GM12878 (cell line): ENCODE measurements at regions not wholly inside any gene's neighbourhood (a gene's known extent, or its start where the extent isn't known, plus 50 kb on each side); places are given as distances from the start of the nearest gene placed in this dataset.

ENCODE experiments used
- ATAC-seq: fragments of 200-7000 bp; cut with Tn5 transposase; 3 replicates; pipeline ENCODE4 v1.9.1; 2020; ENCODE audit warnings: mild to moderate bottlenecking, moderate library complexity
- BruUV-seq: library from RNA; stranded (reverse); fragments of 400-500 nt; replicated peaks from 2 replicates; lab custom pipeline; 2021; lab: Mats Ljungman, UMichigan
- CTCF ChIA-PET: fragments of 300-600 bp; sonication (Branson Sonifier 250); formaldehyde crosslinking; extraction: SDS; loops from one replicate; lab custom pipeline; 2021; ENCODE audit warnings: inconsistent platforms; lab: Yijun Ruan, JAX
- POLR2A ChIA-PET: fragments of 350-600 bp; formaldehyde crosslinking; extraction: SDS; loops from one replicate; lab custom pipeline; 2021; ENCODE audit warnings: inconsistent platforms; lab: Charles Lee
- RAD21 ChIA-PET: fragments of 300-600 bp; sonication (Branson Sonifier 250); formaldehyde crosslinking; loops from one replicate; lab custom pipeline; 2023; ENCODE audit warnings: antibody characterized with exemption; ENCODE audit not compliant: unreplicated experiment; lab: Charles Lee
- SMC1A ChIA-PET: fragments of 300-600 bp; sonication (Branson Sonifier 250); formaldehyde crosslinking; loops from one replicate; lab custom pipeline; 2023; ENCODE audit not compliant: unreplicated experiment, uncharacterized antibody; lab: Charles Lee
- DNase-seq: peaks from one replicate; pipeline ENCODE4 v3.0.0-alpha.2; 2011; ENCODE audit warnings: low read depth, low spot score
- FAIRE-seq: peaks from 3 replicates; lab custom pipeline; 2011; peaks lifted over from hg19 to GRCh38; lab: Jason Lieb, UNC
- H2AFZ ChIP-seq: 2 replicates; pipeline ENCODE4 v1.6.0; 2011; ENCODE audit warnings: low read depth, low read length, control low read depth; ENCODE audit not compliant: control insufficient read depth
- H3K27ac ChIP-seq: 2 replicates; pipeline ENCODE4 v1.5.1; 2011; ENCODE audit warnings: control low read depth; ENCODE audit not compliant: control insufficient read depth, insufficient read depth
- H3K27me3 ChIP-seq, 2 experiments: replicated peaks in 1 of 2; 2 replicates each; pipeline versions ENCODE4 v1.6.0 to v1.6.1; 2011; ENCODE audit warnings: low read length in 1 of 2; ENCODE audit not compliant: control insufficient read depth in 2 of 2, insufficient read depth in 2 of 2
- H3K36me3 ChIP-seq, 2 experiments: 2 replicates each; pipeline ENCODE4 v1.5.1; 2011; ENCODE audit warnings: low read length in 1 of 2; ENCODE audit not compliant: control insufficient read depth in 2 of 2, insufficient read depth in 2 of 2
- H3K4me1 ChIP-seq: 2 replicates; pipeline ENCODE4 v1.6.1; 2011; ENCODE audit warnings: mild to moderate bottlenecking, low read length, moderate library complexity, mixed read lengths; ENCODE audit not compliant: control insufficient read depth, insufficient read depth
- H3K4me2 ChIP-seq: 2 replicates; pipeline ENCODE4 v1.6.0; 2011; ENCODE audit warnings: control low read depth; ENCODE audit not compliant: control insufficient read depth, insufficient read depth
- H3K4me3 ChIP-seq: fragments of 200-600 bp; sonication (generic); 2 replicates; pipeline ENCODE4 v1.5.1; 2016
- H3K79me2 ChIP-seq: 2 replicates; pipeline ENCODE4 v1.6.0; 2011; ENCODE audit warnings: low read length; ENCODE audit not compliant: control insufficient read depth, insufficient read depth
- H3K9ac ChIP-seq: 2 replicates; pipeline ENCODE4 v1.8.0; 2011; ENCODE audit warnings: low read length, control low read depth, mixed read lengths; ENCODE audit not compliant: control insufficient read depth, insufficient read depth
- H3K9me3 ChIP-seq: replicated peaks from 3 replicates; pipeline ENCODE4 v1.5.1; 2011; ENCODE audit warnings: mild to moderate bottlenecking, low read length; ENCODE audit not compliant: control insufficient read depth, insufficient read depth
- H4K20me1 ChIP-seq: 2 replicates; pipeline ENCODE4 v1.6.0; 2011; ENCODE audit not compliant: control insufficient read depth, insufficient read depth
- ASH2L ChIP-seq: fragments of 300-600, 200-600 bp; sonication (generic); IDR thresholded peaks from 2 replicates; pipeline ENCODE4 v1.6.1; 2017; ENCODE audit warnings: low read depth, mild to moderate bottlenecking, borderline replicate concordance
- CBX3 ChIP-seq: fragments of 200-600 bp; sonication (generic); IDR thresholded peaks from 2 replicates; pipeline ENCODE4 v1.6.1; 2016; ENCODE audit warnings: low read depth, borderline replicate concordance
- CHD2 ChIP-seq: IDR thresholded peaks from 2 replicates; pipeline ENCODE4 v1.6.1; 2011; ENCODE audit warnings: low read depth, low read length, improper control_type of control experiment, borderline replicate concordance
- CREM ChIP-seq: IDR thresholded peaks from 2 replicates; pipeline ENCODE4 v1.6.1; 2014; ENCODE audit warnings: antibody characterized with exemption, low read depth
- FOXK2 ChIP-seq: fragments of 450-650 bp; IDR thresholded peaks from 2 replicates; pipeline ENCODE4 v1.6.1; 2017; ENCODE audit warnings: mild to moderate bottlenecking, moderate library complexity
- HDAC6 ChIP-seq: fragments of 200-600 bp; sonication (generic); IDR thresholded peaks from one replicate; pipeline ENCODE4 v1.8.0; 2017; ENCODE audit warnings: antibody characterized with exemption; ENCODE audit not compliant: unreplicated experiment
- NBN ChIP-seq: fragments of 450-650 bp; IDR thresholded peaks from 2 replicates; pipeline ENCODE4 v1.6.1; 2016
- NR2C2 ChIP-seq: IDR thresholded peaks from 2 replicates; pipeline ENCODE4 v1.6.1; 2011; ENCODE audit warnings: borderline replicate concordance, low read depth; ENCODE audit not compliant: control insufficient read depth, insufficient read length
- NR2F1 ChIP-seq: fragments of 450-650 bp; conservative IDR thresholded peaks from 2 replicates; pipeline ENCODE4 v1.6.1; 2017; ENCODE audit warnings: mild to moderate bottlenecking
- SIN3A ChIP-seq: IDR thresholded peaks from 2 replicates; pipeline ENCODE4 v1.6.1; 2012; ENCODE audit warnings: low read depth, low read length, improper control_type of control experiment
- STAT1 ChIP-seq: fragments of 450-650 bp; conservative IDR thresholded peaks from 2 replicates; pipeline ENCODE4 v1.6.1; 2014; ENCODE audit warnings: antibody characterized with exemption, mild to moderate bottlenecking
- SUZ12 ChIP-seq: fragments of 200-600 bp; sonication (generic); IDR thresholded peaks from one replicate; pipeline ENCODE4 v1.6.1; 2018; ENCODE audit warnings: antibody characterized with exemption, mild to moderate bottlenecking; ENCODE audit not compliant: unreplicated experiment
- ZBED1 ChIP-seq: IDR thresholded peaks from 2 replicates; pipeline ENCODE4 v1.6.1; 2016; ENCODE audit warnings: borderline replicate concordance
- WGBS: methylation state at CpG from one replicate; pipeline ENCODE4 v1.1.6; 2016; ENCODE audit warnings: low lambda C conversion rate; ENCODE audit not compliant: insufficient replicate concordance, insufficient coverage; ENCODE audit errors: missing lambda C conversion rate; 5-methylcytosine and 5-hydroxymethylcytosine counted together
- in situ Hi-C: fragments of 300-500 bp; cut with MboI; formaldehyde crosslinking; loops from 9 replicates; pipeline ENCODE4 v1.14.3; 2018; ENCODE audit warnings: mixed read lengths
- intact Hi-C: fragments of 100-400 bp; cut with micrococcal nuclease; formaldehyde crosslinking; loops from one replicate; pipeline ENCODE4 v1.14.2; 2022; ENCODE audit not compliant: unreplicated experiment
- TF ChIP-seq, protein P1 (sequence below): fragments of 450-650 bp; IDR thresholded peaks from 2 replicates; pipeline ENCODE4 v1.6.1; 2018; ENCODE audit warnings: mild to moderate bottlenecking, low read depth, moderate library complexity; ENCODE audit not compliant: partially characterized antibody
- TF ChIP-seq, protein P2 (sequence below): IDR thresholded peaks from 2 replicates; pipeline ENCODE4 v1.6.1; 2012; ENCODE audit warnings: low read depth, low read length, improper control_type of control experiment
- TF ChIP-seq, protein P3 (sequence below): fragments of 450-650 bp; IDR thresholded peaks from 2 replicates; pipeline ENCODE4 v1.6.1; 2017; ENCODE audit warnings: mild to moderate bottlenecking
- TF ChIP-seq, protein P4 (sequence below): fragments of 450-650 bp; IDR thresholded peaks from 2 replicates; pipeline ENCODE4 v1.6.1; 2014; ENCODE audit warnings: mild to moderate bottlenecking

DNA sequence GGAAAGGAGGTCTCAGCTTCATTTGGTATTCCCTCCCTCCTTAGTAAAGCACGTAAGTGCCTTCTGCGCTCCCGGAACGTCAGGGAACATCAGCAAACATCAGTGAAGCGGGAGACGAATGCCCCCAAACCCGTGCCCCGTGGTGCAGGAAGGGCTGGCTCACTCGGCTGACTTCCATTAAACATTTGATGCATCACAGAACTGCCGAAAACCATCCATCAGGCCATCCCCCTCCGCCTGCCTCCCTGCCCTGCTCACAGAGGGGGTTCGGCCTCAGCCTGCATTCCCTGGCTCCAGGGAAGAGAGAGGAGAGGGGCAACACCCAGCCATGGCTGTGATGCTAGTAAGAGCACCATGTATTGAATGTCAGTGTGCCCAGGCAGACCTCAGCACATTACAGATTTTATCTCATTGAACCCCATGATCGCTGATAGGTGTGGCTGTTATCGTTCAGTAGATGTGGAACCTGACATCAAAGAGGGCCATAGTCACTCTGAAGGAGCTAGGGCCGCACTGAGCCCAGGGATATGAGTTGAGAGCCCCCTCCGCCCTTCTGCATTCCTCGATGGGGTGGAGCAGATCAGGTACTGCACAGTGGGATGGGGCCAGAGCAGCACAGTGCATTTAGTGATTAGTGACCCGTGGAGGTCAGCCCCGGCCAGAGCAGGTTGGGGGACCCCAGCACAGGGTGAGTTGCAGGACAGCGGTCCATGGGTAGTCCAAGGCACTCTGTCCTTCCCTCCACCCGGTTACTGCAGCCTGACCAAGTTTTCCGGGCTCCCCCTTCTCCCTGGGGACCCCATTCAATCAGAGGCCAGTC lies 146.4 kb downstream of the RPS24 start (continued):
- TF ChIP-seq, protein P1, sequence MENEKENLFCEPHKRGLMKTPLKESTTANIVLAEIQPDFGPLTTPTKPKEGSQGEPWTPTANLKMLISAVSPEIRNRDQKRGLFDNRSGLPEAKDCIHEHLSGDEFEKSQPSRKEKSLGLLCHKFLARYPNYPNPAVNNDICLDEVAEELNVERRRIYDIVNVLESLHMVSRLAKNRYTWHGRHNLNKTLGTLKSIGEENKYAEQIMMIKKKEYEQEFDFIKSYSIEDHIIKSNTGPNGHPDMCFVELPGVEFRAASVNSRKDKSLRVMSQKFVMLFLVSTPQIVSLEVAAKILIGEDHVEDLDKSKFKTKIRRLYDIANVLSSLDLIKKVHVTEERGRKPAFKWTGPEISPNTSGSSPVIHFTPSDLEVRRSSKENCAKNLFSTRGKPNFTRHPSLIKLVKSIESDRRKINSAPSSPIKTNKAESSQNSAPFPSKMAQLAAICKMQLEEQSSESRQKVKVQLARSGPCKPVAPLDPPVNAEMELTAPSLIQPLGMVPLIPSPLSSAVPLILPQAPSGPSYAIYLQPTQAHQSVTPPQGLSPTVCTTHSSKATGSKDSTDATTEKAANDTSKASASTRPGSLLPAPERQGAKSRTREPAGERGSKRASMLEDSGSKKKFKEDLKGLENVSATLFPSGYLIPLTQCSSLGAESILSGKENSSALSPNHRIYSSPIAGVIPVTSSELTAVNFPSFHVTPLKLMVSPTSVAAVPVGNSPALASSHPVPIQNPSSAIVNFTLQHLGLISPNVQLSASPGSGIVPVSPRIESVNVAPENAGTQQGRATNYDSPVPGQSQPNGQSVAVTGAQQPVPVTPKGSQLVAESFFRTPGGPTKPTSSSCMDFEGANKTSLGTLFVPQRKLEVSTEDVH: no peak
- TF ChIP-seq NBN: no peak
- TF ChIP-seq CREM: no peak
- TF ChIP-seq ASH2L: no peak

DNA sequence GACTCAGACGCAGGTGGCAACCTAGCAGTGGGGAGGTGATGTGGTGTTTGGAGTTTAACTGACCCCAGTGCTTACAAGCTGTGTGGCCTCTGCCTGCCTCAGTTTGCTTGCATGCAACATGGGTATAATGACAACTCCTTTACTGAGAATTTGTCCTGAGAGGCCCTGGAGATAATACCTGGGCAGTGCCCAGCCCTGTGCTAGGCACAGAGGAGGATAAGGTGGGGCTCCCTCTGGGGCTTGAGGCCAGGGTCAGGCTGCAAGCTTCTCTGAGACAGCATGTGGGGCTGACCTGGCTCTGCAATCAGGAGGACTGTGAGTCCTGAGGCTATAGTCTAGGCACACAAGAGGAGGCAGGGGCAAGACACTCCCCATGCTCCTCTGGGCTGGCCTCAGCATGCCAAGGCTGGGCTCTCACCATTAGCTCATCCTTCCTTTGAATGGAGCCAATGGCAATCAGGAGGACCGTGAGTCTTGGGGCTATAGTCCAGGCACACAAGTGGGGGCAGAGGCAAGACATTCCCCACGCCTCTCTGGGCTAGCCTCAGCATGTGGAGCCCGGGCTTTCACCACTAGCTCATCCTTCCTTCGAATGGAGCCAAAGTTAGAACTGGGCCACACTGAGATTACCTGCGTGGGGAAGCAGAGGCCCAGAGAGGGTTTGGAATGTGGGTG lies 147.9 kb downstream of the RPS24 start:
- ChIA-PET RAD21 (no interaction called here), POLR2A (no interaction called here), CTCF (no interaction called here), SMC1A (no interaction called here)
- H3K4me3 ChIP-seq: no peak overlapping the region
- H3K9me3 ChIP-seq: no peaks in the 10 kb centered on the region
- DNase-seq (no peak), FAIRE-seq (no peak), ATAC-seq (no peak)
- intact Hi-C loops (no loop called here), in situ Hi-C loops (no loop called here)
- H3K4me1 ChIP-seq: no peaks in the 10 kb centered on the region
- WGBS: 21% methylated on average over 6 of the region's 6 CpGs
- H3K4me2 ChIP-seq: no peak overlapping the region
- H2AFZ ChIP-seq: no peak overlapping the region
- H3K36me3 ChIP-seq: no peaks in the 10 kb centered on the region
- H3K9ac ChIP-seq: no peak overlapping the region
- no peaks in the 10 kb centered on the region for H3K79me2 ChIP-seq
- peaks cover 0 to 2% of the 10 kb centered on the region in 2 experiments; a peak in 2 of 4 replicates for H3K27me3 ChIP-seq
- H4K20me1 ChIP-seq: peaks cover 4% of the 10 kb centered on the region; the same call in 1 of the 2 replicates
- no TSS peak for BruUV-seq
- no peak overlapping the region for H3K27ac ChIP-seq
- TF ChIP-seq HDAC6: no peak
- TF ChIP-seq CBX3: no peak
- TF ChIP-seq CHD2: no peak
- TF ChIP-seq, protein P2, sequence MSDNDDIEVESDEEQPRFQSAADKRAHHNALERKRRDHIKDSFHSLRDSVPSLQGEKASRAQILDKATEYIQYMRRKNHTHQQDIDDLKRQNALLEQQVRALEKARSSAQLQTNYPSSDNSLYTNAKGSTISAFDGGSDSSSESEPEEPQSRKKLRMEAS: no peak
- no peak for TF ChIP-seq SUZ12
- no peak for TF ChIP-seq FOXK2
- TF ChIP-seq, protein P3, sequence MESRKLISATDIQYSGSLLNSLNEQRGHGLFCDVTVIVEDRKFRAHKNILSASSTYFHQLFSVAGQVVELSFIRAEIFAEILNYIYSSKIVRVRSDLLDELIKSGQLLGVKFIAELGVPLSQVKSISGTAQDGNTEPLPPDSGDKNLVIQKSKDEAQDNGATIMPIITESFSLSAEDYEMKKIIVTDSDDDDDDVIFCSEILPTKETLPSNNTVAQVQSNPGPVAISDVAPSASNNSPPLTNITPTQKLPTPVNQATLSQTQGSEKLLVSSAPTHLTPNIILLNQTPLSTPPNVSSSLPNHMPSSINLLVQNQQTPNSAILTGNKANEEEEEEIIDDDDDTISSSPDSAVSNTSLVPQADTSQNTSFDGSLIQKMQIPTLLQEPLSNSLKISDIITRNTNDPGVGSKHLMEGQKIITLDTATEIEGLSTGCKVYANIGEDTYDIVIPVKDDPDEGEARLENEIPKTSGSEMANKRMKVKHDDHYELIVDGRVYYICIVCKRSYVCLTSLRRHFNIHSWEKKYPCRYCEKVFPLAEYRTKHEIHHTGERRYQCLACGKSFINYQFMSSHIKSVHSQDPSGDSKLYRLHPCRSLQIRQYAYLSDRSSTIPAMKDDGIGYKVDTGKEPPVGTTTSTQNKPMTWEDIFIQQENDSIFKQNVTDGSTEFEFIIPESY: no peak
- TF ChIP-seq ZBED1: no peak
- no peak for TF ChIP-seq NR2F1
- no peak for TF ChIP-seq SIN3A
- TF ChIP-seq, protein P4, sequence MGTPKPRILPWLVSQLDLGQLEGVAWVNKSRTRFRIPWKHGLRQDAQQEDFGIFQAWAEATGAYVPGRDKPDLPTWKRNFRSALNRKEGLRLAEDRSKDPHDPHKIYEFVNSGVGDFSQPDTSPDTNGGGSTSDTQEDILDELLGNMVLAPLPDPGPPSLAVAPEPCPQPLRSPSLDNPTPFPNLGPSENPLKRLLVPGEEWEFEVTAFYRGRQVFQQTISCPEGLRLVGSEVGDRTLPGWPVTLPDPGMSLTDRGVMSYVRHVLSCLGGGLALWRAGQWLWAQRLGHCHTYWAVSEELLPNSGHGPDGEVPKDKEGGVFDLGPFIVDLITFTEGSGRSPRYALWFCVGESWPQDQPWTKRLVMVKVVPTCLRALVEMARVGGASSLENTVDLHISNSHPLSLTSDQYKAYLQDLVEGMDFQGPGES: no peak
- TF ChIP-seq STAT1: no peak
- TF ChIP-seq NR2C2: no peak
